EH (cell line): ENCODE measurements at regions not wholly inside any gene's neighbourhood (a gene's known extent, or its start where the extent isn't known, plus 50 kb on each side); places are given as distances from the start of the nearest gene placed in this dataset.

ENCODE experiments used
- DNase-seq: peaks from one replicate; pipeline ENCODE4 v3.0.0-alpha.2; 2015; ENCODE audit warnings: low read depth

DNA sequence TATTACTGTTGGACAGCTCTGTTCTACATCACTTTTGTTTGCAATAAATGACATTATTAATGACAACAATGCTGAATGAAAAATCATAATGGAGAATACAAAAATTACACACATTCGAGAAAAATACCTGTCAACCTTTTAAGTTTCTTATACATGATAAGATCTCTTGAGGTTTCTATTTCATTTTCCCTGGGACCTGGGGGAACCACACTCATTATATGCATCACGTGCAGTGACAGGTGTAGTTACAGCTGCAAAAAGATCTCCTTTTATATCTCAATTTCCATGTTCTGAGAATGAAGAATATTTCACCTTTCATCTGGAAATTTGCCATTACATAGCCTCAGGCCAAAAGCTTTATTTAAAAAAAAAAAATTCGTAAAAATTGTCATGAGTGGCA is 1347.0 kb upstream of the AGA start:
- DNase-seq, result no peak

DNA sequence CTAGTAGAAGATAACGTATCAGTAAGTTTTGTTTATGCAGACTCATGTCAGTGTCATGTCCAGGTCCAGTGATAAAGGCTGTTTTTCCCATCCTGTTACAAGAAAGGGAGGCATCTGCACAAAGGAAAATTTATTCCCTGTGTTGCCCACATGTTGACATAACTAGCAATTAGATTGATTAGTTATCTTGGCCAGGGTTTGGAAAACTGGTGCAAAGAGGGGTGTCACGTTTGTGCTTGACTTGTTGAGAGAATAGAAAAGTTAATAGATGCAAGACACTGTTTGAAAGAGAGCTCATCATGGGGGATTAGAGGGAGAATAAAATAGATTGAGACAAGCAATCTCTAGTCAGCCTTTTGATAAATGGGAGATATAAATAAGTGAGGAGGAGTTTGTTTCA is 1357.0 kb upstream of the AGA start:
- no peak for DNase-seq

DNA sequence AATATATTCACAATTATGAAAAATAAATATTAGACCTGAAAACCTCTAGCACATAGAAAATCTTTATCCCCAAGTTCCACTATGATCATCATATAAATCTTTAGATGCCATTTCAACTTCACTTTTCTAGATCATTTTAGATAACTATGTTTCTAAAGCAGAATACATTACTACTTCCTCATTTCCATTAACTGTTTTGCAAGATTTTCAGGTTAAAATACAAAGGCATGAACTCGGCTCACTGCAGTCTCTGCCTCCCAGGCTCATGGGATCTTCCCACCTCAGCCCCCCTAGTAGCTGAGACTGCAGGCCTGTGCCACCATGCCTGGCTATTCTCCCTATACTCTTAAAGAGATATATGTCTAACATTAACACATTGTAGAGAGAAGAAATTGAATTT is 1365.9 kb upstream of the AGA start:
- DNase-seq, result no peak

DNA sequence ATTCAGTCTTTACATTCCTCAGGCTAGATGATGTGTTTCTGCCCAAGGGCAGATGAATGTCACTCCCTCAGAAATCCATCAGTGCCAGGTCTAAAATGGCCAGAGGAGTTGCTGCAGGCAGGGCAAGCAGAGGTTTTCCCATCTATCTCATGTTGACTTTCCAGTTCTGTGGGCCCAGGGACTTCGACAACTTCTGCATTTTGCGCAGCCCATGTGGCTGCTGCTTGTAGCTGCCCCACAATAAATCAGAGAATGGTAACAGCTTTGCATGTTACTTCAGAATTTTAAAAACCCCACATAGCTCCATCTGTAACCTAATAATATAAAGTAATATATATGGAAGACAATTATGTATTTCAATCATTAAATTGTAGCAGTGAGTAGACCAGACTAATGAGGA is 1367.7 kb upstream of the AGA start:
- DNase-seq, result no peak

DNA sequence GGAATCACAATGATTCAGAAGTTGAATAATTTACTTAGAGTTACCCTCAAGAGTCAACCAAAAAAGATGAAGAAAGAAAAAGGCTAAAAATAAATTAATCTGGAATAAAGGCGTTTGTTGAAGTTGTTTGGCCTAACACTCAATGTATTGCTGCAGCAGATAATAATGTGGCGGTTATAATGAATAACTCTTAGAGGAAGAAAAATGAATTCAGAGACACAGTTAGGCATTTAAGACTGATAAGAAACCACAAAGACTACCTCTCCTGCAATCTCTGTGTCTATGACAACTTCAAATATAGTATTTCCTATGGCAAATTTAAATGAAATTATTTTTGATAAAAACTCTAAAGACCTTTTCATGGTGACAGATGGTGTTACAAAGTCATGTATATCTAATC is 1369.1 kb upstream of the AGA start:
- no peak for DNase-seq

DNA sequence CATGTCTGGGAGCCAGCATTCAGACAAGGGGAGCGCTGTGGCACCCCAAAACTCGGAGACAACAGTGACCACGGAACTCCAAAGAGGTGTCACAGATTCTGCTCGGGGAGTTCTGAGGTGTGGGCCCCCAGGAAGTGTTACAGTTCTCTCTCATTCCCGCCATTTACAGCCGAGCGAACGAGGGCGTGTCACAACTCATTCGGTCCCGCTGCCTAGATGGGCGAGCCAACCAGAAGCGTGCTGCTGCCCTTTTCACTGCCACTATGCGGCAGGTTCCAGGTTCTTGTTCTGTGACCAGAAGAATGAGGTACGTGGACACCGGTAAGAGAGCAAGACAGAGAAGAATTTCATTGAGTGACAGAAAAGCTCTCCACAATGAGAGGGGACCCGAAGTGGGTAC is 1370.6 kb upstream of the AGA start:
- DNase-seq, result no peak

DNA sequence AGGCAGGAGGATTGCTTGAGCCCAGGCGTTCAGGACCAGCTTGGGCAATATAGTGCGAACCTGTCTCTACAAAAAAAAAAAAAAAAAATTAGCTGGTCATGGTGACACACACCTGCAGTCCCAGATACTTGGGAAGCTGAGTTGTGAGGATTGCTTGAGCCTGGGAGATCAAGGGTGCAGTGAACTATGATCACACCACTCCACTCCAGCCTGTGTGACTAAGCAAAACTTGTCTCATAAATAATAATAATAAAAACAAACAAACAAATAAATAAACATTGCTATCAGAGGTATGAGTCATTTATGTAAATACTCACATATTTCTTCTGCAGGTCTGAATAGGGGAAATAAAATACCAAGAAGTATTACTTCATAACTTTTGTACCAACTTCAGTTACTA is 1372.7 kb upstream of the AGA start:
- DNase-seq, result no peak

DNA sequence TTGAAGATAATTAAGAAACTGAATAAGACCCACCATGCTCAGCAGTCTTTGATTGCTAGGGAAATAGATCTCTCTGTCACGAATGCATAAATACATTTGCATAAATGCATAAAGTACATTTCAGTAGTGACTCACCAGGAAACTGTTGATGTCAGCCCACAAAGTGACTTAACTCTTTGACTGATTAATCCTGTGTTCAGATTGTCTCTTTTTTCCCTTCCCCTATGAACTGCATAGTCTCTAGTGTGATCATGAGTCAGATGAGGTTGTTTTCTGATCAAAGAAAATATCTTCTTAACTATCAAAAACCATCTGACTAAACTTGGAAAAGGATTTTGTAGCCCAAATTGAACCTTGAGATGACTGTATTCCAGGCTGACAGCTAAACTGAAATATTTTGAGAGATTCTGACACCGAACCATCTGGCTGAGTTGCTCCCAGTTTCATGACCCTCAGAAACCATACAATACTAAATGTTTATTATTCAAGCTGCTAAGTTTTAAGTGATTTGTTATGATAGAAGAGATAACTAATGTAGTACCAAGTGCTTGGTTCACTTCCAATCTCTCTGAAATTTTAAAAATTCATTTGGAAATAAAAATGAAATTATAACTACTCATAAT is 1381.5 kb upstream of the AGA start:
- no peak for DNase-seq

DNA sequence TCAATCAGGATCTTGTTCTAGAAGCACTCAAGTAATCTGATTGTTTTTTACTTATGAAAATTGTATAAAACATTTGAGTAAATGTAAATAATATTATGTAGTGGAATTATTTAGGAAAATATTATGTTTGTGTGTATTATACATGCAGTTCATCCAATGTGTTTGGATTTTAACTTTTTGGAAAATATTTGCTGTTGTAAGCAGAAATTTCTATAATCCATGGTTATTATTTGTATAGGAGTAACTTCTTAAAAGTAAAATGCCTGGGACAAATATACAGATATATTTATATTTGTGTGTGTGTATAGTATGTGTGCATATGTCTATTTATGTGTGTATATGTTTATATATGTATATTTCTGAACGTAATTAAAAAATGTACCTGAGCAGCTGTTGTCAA is 1394.6 kb upstream of the AGA start:
- no peak for DNase-seq

DNA sequence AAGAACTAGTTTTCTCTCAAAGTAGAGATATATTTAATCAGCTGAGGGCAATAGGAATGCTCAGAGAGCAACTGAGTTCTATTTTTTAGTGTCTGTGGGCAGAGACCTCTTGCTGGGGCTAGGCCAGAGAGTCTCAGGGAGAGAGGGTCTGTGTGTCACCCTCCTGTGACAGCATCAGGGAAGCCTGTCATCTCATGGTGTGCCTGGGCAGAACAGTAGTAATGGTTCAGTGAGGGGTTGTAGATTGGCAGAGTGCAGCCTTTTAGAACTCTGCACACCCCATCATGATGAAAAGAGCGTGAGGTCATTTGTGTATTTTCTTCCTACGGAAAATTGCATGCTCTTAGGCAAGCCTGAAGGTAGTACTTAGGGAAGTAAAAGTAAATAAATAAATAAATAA is 1396.5 kb upstream of the AGA start:
- no peak for DNase-seq

DNA sequence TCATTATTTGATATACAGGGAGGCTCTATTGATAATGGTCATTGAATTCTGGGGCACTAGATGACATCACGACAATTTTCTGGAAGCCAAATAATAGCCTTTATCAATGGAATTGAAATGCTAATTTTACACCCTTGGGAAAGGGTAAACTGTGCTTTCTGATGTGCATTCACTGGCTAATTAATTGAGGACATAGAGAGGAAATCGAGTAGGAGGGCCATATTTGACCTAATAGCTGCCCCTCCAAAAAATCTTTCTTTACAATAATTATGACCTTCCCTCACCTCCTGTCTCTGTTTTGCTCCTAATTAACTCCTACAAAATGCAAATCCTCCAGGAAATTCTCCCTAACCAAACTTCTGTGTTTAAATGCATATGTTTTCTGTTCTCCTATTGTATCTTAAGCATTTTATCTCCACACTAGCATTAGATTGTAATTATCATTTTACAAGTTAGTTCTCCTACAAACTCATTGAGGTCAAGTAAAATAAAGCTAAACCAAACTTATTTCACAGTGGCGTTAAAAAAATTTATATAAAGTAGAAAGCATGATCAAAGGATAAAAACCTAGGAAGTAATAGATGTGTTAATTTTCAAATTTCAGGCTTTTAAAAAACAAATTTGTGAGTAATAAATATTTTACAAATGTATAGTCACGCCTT is 1414.0 kb upstream of the AGA start:
- DNase-seq, result no peak

DNA sequence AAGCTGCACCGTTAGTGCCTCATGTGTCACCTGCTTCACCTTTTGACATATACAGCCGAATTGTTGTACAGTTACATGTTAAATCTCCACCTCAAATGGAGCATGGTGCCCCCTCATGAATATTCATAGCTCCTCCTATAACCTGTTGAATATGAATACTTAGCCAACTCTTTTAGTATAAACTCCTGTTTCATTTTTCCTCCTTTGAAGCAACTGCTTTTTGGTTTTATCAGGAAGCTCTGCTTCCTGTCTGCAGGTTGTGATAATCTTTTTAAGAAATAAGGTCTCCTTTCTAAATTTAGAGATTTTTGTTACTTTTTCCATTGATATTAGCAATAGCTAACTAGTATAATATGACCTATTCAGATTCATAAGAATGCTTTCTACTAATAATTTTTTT is 1429.2 kb upstream of the AGA start:
- DNase-seq, result no peak

DNA sequence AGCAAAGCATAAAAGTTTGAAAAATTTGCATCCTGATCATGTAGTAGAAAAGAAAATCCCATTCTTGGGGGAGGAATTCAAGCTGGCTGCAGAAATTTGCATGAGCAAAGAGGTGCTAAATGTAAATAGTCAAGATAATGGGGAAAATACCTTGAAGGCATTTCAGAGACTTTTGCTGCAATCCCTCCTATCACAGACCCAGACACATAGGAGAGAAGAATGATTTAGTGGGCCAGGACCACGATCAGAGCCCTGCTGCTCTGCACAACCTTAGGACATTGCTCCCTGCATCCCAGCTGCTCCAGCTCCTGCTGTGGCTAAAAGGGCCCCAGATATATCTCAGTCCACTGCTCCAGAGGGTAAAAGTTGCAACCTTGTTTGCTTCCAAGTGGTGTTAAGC is 1439.7 kb upstream of the AGA start:
- no peak for DNase-seq

DNA sequence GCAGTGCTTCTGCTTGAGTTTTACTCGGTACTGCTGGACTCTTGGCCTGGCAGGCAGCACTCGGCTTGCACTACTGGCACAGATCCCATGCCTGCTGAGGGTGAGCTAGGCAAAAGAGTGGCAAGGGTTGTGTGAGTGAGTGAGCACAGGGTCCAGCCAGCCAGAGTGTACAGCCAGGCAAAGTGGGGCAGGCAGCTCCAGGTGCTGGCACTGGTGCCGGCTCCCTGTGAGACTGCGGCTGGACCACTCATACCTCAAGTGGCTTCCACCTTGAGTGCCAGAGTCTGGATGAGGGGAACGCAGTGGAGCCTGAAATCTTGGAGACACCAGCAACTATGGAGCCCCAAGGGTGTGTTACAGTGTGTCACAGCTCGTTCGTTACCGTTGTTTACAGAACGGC is 1451.9 kb upstream of the AGA start:
- DNase-seq, result no peak

DNA sequence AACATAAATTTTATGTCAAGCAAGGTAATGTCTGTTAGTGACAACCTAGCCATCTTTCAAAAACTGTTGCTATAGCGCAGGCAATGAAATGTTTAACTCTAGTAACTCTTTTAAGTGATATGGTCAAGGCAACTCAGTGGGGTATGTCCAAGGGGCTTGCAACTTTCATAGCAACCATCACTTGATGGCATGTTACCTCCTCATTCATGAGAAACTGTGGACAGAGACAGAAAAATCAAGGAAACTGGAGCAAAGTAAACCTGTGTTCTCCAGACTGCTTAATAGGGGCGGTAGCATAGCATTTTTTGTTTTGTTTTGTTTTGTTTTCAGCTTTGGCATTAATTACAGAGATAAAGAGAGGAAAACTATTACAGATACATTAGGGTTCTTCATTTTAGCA is 1456.8 kb upstream of the AGA start:
- no peak for DNase-seq

DNA sequence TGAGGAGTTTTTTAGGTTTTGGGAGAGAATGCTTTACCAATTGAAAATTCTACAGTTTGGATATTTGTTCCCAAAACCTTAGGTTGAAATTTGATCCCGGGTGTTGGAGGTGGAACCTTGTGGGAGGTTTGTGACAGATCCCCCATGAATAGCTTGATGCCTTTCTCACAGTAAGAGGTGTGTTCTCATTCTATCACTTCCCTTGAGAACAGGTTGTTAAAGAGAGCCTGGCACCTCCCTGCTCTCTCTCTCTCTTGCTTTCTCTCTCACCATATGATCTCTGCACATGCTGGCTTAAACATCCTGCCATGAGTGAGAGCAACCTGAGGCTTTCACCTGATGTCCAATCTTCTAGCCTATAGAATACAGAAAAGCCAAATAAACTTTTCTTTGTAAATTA is 1475.5 kb upstream of the AGA start:
- no peak for DNase-seq

DNA sequence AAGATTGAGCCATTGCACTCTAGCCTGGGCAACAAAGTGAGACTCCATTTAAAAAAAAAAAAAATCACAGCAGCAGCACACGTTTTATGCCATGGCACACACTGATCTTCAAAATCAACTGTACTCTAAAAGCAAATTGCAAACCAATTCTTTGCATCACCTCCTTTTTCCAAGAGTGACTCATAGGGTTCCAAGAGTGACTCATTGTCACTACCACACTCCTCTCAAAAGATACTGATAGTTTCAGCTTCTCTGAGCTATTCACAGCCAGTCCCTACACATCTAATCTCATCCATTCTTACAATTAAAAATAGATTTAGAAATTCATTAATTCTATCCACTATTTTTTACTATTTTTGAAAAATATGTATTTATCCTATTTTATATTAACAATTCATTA is 1494.9 kb upstream of the AGA start:
- no peak for DNase-seq

DNA sequence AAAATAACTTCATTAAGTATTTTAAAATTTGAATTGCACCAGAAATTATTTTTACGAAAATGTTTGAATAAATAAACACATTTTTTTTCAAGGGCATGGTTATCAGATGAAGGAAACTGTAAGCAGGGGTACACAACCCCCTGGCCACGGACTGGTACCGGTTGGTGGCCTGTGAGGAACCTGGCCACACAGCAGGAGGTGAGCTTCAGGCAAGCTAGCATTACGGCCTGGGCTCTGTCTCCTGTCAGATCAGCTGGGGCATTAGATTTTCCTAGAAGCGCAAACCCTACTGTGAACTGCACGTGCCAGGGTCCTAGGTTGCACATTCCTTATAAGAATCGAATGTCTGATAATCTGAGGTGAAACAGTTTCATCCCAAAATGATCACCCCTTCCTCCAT is 1499.7 kb upstream of the AGA start:
- DNase-seq, result no peak

DNA sequence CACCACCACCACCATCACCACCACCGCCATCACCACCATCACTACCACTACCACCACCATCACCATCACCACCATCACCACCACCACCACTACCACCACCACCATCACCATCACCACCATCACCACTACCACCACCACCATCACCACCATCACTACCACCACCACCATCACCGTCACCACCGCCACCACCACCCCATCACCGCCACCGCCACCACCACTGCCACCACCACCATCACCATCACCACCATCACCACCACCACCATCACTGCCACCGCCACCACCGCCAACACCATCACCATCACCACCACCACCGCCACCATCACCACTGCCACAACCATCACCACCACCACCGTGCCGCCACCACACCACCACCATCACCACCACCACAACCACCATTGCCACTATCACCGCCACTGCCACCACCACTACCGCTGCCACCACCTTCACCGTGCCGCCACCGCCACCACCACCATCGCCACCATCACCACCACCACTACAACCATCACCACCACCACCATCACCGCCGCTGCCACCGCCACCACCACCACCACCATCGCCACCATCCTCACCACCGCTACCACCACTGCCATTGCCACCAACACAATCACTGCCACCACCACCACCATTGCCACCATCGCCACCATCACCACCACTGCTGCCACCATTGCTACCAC is 1511.3 kb upstream of the AGA start:
- DNase-seq, result no peak

DNA sequence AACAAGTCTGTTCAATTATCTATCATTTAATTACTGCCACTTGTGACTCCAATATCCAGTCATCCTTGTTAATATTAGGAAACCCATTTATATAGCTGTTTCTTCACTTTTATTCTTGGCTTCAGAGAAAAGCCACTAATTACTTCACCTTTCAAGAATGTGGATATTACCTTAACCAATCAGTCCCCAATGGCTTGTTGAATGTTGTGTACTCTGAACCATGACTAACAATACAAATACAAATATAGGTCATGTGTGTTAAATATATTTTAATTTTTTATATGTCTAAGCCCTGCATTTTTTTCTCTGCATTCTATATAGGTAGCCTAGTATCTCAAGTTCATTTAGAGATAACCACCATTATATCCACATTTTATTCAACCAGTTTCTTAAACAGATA is 1513.4 kb upstream of the AGA start:
- no peak for DNase-seq

DNA sequence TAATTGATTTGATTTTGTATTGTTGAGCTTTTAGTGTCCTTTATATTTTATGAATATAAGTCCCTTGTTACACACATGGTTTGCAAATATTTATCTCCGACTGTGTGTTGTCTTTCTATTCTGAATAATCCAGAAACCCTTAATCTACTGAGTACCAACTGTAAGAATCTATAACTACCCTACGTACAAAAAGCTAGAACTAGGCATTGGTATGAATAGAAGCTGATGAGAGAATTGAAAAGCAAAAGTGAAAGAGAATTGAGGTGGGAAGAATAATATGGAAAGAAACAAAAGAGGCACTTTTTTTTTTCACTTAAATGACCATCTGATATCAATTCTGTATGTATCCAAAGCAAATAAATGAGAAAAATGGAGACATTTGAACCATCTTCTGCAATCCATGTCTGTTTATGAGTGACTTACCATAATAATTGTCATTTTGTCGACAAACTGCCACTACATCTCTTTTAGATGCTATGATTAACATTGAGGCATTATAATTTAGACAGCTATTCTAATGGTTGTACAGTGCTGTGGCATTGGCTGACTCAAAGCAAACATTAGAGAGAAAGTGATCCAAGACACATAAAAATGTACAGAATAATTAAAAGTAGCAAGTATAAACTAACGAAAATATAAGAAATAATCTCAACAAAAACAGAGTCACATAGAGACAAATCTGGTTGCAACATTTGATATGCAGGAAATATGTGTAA is 1516.6 kb upstream of the AGA start:
- DNase-seq, result no peak

DNA sequence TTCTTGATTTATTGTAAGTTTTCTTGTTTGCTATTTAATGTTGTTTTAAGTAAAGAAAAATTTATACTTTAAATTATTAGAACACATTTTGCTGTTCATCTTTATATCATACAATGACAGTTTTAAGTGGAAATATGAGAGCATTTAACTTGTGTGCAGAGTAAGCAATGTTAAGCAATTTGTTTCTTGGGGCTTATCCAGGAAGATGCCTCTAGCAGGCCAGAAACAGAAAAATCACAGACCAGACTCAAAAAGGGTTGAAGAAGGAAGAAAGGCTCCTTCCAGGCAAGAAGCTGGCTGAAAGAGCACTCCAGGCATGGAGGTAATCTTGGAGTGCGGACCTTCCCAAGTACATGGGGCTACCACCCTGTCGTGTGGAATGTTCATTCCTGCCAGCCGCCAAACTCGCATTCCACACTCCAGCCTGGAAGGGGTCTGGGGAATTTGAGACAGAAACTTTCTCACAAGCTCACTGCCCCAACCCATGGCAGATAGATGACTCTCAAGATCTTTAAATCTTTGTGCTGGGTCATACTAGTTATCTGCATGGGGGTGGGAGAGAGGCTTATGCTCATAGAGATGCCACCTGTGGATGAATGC is 1521.3 kb upstream of the AGA start:
- DNase-seq, result no peak

DNA sequence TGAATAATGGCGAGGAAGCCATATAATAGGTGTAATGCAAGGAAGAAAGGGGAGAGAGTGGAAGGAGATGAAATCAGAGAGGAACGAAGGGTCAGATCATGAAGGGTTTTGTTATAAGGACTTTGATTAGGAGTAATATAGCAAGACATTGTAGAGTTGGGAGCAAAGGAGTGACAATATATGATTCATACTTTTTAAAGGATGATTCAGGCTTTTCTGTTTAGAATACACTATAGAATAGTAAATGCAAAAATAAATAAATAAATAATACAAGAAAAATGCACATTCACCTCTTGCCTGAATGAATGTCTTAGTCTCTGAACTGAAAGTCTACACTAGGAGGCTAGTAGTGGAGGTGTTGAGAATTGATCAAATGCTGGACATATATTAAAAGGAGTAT is 1524.4 kb upstream of the AGA start:
- DNase-seq, result no peak
